ENCODE measurements at regions not wholly inside any gene's neighbourhood (a gene's known extent, or its start where the extent isn't known, plus 50 kb on each side); places are given as distances from the start of the nearest gene placed in this dataset.

- TF ChIP-seq CTCF (IDR thresholded peaks at IDR 0.05), result no peak
- no peak for TF ChIP-seq POLR2A (IDR thresholded peaks at IDR 0.05)
These were observed 98.8 kb upstream of the FRMD6 start for GRCh38 chr14:51552768-51553404.

All from heart left ventricle (tissue), 13 donors.